ENCODE measurements at regions not wholly inside any gene's neighbourhood (a gene's known extent, or its start where the extent isn't known, plus 50 kb on each side); places are given as distances from the start of the nearest gene placed in this dataset.

DNA sequence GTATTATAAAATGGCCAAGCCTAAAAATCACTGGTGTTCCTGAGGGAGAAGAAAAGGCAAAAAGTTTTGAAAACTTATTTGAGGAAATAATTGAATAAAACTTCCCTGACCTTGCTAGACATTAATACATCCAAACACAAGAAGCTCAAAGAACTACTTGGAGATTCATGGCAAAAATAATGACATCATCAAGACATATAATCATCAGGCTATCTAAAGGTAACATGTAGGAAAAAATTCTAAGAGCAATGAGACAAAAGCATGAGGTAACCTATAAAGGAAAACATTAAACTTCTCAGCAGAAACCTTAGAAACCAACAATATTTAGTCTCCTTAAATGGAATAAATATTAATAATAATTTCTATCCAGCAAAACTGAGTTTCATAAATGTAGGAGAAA is 887.6 kb downstream of the PCDH19 start:
- Mint-ChIP-seq H3K36me3 (ENCODE audit: insufficient read depth, unreplicated experiment) (no peaks in the 10 kb centered on the region), H3K27me3 (ENCODE audit: insufficient read depth, unreplicated experiment) (no peaks in the 10 kb centered on the region), H3K9me3 (ENCODE audit: unreplicated experiment) (no peaks in the 10 kb centered on the region), H3K4me3 (ENCODE audit: unreplicated experiment) (no peak overlapping the region), H3K27ac (ENCODE audit: unreplicated experiment) (no peak overlapping the region), H3K4me1 (ENCODE audit: low read depth, unreplicated experiment) (no peaks in the 10 kb centered on the region)
- Histone ChIP-seq H3K36me3 (ENCODE audit: control insufficient read depth, insufficient read depth, low read length) (no peaks in the 10 kb centered on the region), H3K4me3 (ENCODE audit: low read depth, low read length) (no peak overlapping the region), H3K9me3 (no peaks in the 10 kb centered on the region), H3K4me1 (no peaks in the 10 kb centered on the region), H3K27me3 (replicated peaks; ENCODE audit: control insufficient read depth, insufficient read depth, low read length) (no peaks in the 10 kb centered on the region)
- ChIA-PET CTCF (no interaction called here), POLR2A (no interaction called here)
- TF ChIP-seq CTCF (IDR thresholded peaks at IDR 0.05; ENCODE audit: insufficient read depth in 1 of 2, low read depth in 1 of 2, low read length in 1 of 2, severe bottlenecking in 1 of 2, unreplicated experiment in 1 of 2), result no peak
- BruUV-seq (replicated peaks), result no TSS peak
- intact Hi-C loops (cut with micrococcal nuclease; ENCODE audit: unreplicated experiment), result no loop called here
- no peak for DNase-seq

- no peaks in the 10 kb centered on the region for H3K4me1 Mint-ChIP-seq (ENCODE audit: low read depth, unreplicated experiment)
- no peaks in the 10 kb centered on the region for H3K27me3 Mint-ChIP-seq (ENCODE audit: insufficient read depth, unreplicated experiment)
- DNase-seq, result no peak
- ChIA-PET POLR2A (no interaction called here), CTCF (no interaction called here)
- H3K9me3 Mint-ChIP-seq (ENCODE audit: unreplicated experiment), result no peaks in the 10 kb centered on the region
- BruUV-seq (replicated peaks), result no TSS peak
- no peaks in the 10 kb centered on the region for H3K4me1 ChIP-seq
- no peak for TF ChIP-seq CTCF (IDR thresholded peaks at IDR 0.05; ENCODE audit: insufficient read depth in 1 of 2, low read depth in 1 of 2, low read length in 1 of 2, severe bottlenecking in 1 of 2, unreplicated experiment in 1 of 2)
- H3K9me3 ChIP-seq, result no peaks in the 10 kb centered on the region
- H3K36me3 ChIP-seq (ENCODE audit: control insufficient read depth, insufficient read depth, low read length), result no peaks in the 10 kb centered on the region
- intact Hi-C loops (cut with micrococcal nuclease; ENCODE audit: unreplicated experiment), result no loop called here
- H3K27ac Mint-ChIP-seq (ENCODE audit: unreplicated experiment), result no peak overlapping the region
- no peak overlapping the region for H3K4me3 ChIP-seq (ENCODE audit: low read depth, low read length)
- H3K27me3 ChIP-seq (replicated peaks; ENCODE audit: control insufficient read depth, insufficient read depth, low read length), result no peaks in the 10 kb centered on the region
- no peaks in the 10 kb centered on the region for H3K36me3 Mint-ChIP-seq (ENCODE audit: insufficient read depth, unreplicated experiment)
- no peak overlapping the region for H3K4me3 Mint-ChIP-seq (ENCODE audit: unreplicated experiment)
Observed at GRCh38 chrX:99507768-99508167, 902.3 kb downstream of the PCDH19 start.

DNA sequence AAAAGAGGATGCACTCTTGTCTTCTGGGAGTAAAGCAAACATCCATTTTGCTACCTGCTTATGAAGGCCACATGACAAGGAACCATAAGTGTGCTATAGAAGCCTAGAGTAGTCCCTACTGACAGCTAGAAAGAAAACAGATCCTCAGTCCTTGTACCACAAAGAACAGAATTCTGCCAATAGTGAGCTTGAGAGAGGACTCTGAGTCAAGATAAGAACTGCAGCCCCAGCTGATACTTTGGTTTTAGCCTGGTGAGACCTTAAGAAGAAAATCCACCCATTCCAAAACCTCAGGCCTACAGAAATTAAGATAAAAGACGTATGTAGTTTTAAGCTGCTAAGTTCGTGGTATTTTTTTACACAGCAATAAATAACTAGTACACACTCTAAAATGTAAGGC is 914.6 kb downstream of the PCDH19 start:
- Mint-ChIP-seq H3K4me1 (ENCODE audit: low read depth, unreplicated experiment) (no peaks in the 10 kb centered on the region), H3K27ac (ENCODE audit: unreplicated experiment) (no peak overlapping the region), H3K9me3 (ENCODE audit: unreplicated experiment) (no peaks in the 10 kb centered on the region), H3K4me3 (ENCODE audit: unreplicated experiment) (no peak overlapping the region), H3K27me3 (ENCODE audit: insufficient read depth, unreplicated experiment) (no peaks in the 10 kb centered on the region), H3K36me3 (ENCODE audit: insufficient read depth, unreplicated experiment) (no peaks in the 10 kb centered on the region)
- ChIA-PET CTCF (no interaction called here), POLR2A (no interaction called here)
- Histone ChIP-seq H3K4me1 (no peaks in the 10 kb centered on the region), H3K27me3 (replicated peaks; ENCODE audit: control insufficient read depth, insufficient read depth, low read length) (no peaks in the 10 kb centered on the region), H3K4me3 (ENCODE audit: low read depth, low read length) (no peak overlapping the region), H3K9me3 (no peaks in the 10 kb centered on the region), H3K36me3 (ENCODE audit: control insufficient read depth, insufficient read depth, low read length) (no peaks in the 10 kb centered on the region)
- no peak for TF ChIP-seq CTCF (IDR thresholded peaks at IDR 0.05; ENCODE audit: insufficient read depth in 1 of 2, low read depth in 1 of 2, low read length in 1 of 2, severe bottlenecking in 1 of 2, unreplicated experiment in 1 of 2)
- intact Hi-C loops (cut with micrococcal nuclease; ENCODE audit: unreplicated experiment), result no loop called here
- no TSS peak for BruUV-seq (replicated peaks)
- DNase-seq, result no peak
